Endothelial cell of umbilical vein (primary cell): ENCODE measurements at regions not wholly inside any gene's neighbourhood (a gene's known extent, or its start where the extent isn't known, plus 50 kb on each side); places are given as distances from the start of the nearest gene placed in this dataset.

Experiments
- BruUV-seq: library from RNA; stranded (reverse); fragments of 400-500 nt; replicated peaks from 2 replicates; lab custom pipeline; 2021; lab: Mats Ljungman, UMichigan
- CTCF ChIA-PET: fragments of 300-600, 350-600 bp; sonication (Branson Sonifier 250); formaldehyde crosslinking; loops from one replicate; lab custom pipeline; 2021; ENCODE audit warnings: antibody characterized with exemption, inconsistent platforms; lab: Charles Lee
- POLR2A ChIA-PET: fragments of 300-600, 350-600 bp; sonication (Branson Sonifier 250); formaldehyde crosslinking; loops from one replicate; lab custom pipeline; 2021; ENCODE audit warnings: antibody characterized with exemption, inconsistent platforms; lab: Charles Lee
- DNase-seq: peaks from one replicate; pipeline ENCODE4 v3.0.0-alpha.2; 2011; ENCODE audit warnings: low read depth, low spot score
- FAIRE-seq: peaks from 2 replicates; lab custom pipeline; 2011; peaks lifted over from hg19 to GRCh38; lab: Jason Lieb, UNC
- H2AFZ ChIP-seq: 2 replicates; pipeline ENCODE4 v1.6.0; 2012; ENCODE audit warnings: low read depth, low read length, control low read depth, inconsistent platforms
- H3K27ac ChIP-seq: 2 replicates; pipeline ENCODE4 v1.5.1; 2011; ENCODE audit warnings: low read depth, mild to moderate bottlenecking, control low read depth, low read length, moderate library complexity; ENCODE audit not compliant: insufficient read depth
- H3K27me3 ChIP-seq, 2 experiments: 2 replicates each; pipeline versions ENCODE4 v1.6.0 to v1.6.1; 2011; ENCODE audit warnings: low read length in 2 of 2, mixed read lengths in 1 of 2; ENCODE audit not compliant: control insufficient read depth in 2 of 2, insufficient read depth in 2 of 2
- H3K36me3 ChIP-seq, 2 experiments: 2 replicates in 1 of 2; 3 replicates in 1 of 2; pipeline ENCODE4 v1.5.1; 2011; ENCODE audit warnings: low read length in 2 of 2, mild to moderate bottlenecking in 1 of 2, moderate library complexity in 1 of 2; ENCODE audit not compliant: control insufficient read depth in 2 of 2, insufficient read depth in 2 of 2; ENCODE audit errors: extremely low read depth in 1 of 2
- H3K4me1 ChIP-seq: 3 replicates; pipeline ENCODE4 v1.5.1; 2011; ENCODE audit warnings: mild to moderate bottlenecking, low read length; ENCODE audit not compliant: control insufficient read depth, insufficient read depth; ENCODE audit errors: extremely low read depth
- H3K4me2 ChIP-seq: 2 replicates; pipeline ENCODE4 v1.6.1; 2011; ENCODE audit warnings: low read length, control low read depth, mixed read lengths; ENCODE audit not compliant: insufficient read depth
- H3K4me3 ChIP-seq, 3 experiments: fragments of 200-600 bp in 1 of 3; sonication (generic), shearing (Covaris generic) in 1 of 3; replicated peaks in 1 of 3; 2 replicates each; pipeline ENCODE4 v1.5.1; 2011 to 2016; ENCODE audit warnings: control low read depth in 3 of 3, low read length in 3 of 3, mild to moderate bottlenecking in 2 of 3, inconsistent platforms in 1 of 3, low read depth in 1 of 3, moderate library complexity in 1 of 3; ENCODE audit not compliant: insufficient read depth in 1 of 3
- H3K79me2 ChIP-seq: 2 replicates; pipeline ENCODE4 v1.6.0; 2012; ENCODE audit warnings: low read length, inconsistent platforms; ENCODE audit not compliant: control insufficient read depth, insufficient read depth
- H3K9ac ChIP-seq: replicated peaks from 2 replicates; pipeline ENCODE3; 2011; ENCODE audit warnings: low read length, control low read depth; ENCODE audit not compliant: insufficient read depth; ENCODE audit errors: extremely low read depth
- H3K9me1 ChIP-seq: replicated peaks from 3 replicates; pipeline ENCODE4 v1.6.0; 2011; ENCODE audit warnings: mild to moderate bottlenecking, low read length; ENCODE audit not compliant: control insufficient read depth, insufficient read depth; ENCODE audit errors: extremely low read depth
- H3K9me3 ChIP-seq: replicated peaks from 2 replicates; pipeline ENCODE4 v1.5.1; 2012; ENCODE audit warnings: low read length, inconsistent platforms; ENCODE audit not compliant: control insufficient read depth, insufficient read depth
- H4K20me1 ChIP-seq: replicated peaks from 2 replicates; pipeline ENCODE3; 2011; ENCODE audit warnings: mild to moderate bottlenecking, low read length; ENCODE audit not compliant: control insufficient read depth, insufficient read depth; ENCODE audit errors: extremely low read depth
- EZH2 ChIP-seq: IDR thresholded peaks from 2 replicates; pipeline ENCODE4 v1.6.1; 2012; ENCODE audit warnings: borderline replicate concordance, low read depth, mild to moderate bottlenecking, moderate library complexity, low read length, inconsistent platforms; ENCODE audit not compliant: severe bottlenecking
- GATA2 ChIP-seq: IDR thresholded peaks from 2 replicates; pipeline ENCODE4 v1.7.0; 2011; ENCODE audit warnings: low read depth, mild to moderate bottlenecking, moderate library complexity, mixed read lengths, low read length; ENCODE audit not compliant: insufficient read length, insufficient read depth
- JUN ChIP-seq: IDR thresholded peaks from 2 replicates; pipeline ENCODE4 v1.6.1; 2011; ENCODE audit warnings: borderline replicate concordance, low read depth; ENCODE audit not compliant: insufficient read length, insufficient read depth
- dilution Hi-C: fragments of 300-500 bp; cut with MboI; formaldehyde crosslinking; loops from one replicate; pipeline ENCODE4 v1.15.0; 2019; ENCODE audit warnings: low sequenced_read_pairs; ENCODE audit not compliant: extremely low pct_ligation_motif_present
- intact Hi-C: fragments of 100-400 bp; cut with micrococcal nuclease; formaldehyde crosslinking; loops from one replicate; pipeline ENCODE4 v1.10.0; 2022
- TF ChIP-seq, protein P1 (sequence below): IDR thresholded peaks from 2 replicates; pipeline ENCODE4 v1.6.1; 2011; ENCODE audit not compliant: insufficient read depth, insufficient read length

DNA sequence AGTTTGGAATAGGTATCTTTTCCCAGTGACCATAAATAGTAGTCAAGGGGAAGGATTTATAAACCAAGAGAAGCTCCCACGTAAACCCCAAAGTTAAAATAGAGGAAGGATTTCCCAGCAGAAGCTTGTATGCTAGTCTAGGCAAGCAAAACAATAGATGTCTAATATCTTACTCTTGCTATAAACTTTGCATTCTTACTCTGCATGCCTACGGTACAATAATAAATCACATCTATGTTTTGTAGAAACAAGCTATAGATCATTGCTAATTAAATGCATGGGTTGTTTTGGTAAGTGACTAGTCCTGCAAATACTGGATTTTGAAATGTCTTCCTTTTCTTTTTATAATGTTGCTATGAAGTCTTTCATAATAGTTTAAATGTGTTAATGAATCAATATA is 585.5 kb downstream of the INHBA start:
- no TSS peak for BruUV-seq
- Histone ChIP-seq H3K79me2 (no peaks in the 10 kb centered on the region), H3K4me2 (no peak overlapping the region), H3K9ac (no peak overlapping the region), H3K4me3 (no peak overlapping the region), H3K9me3 (no peaks in the 10 kb centered on the region), H3K9me1 (no peaks in the 10 kb centered on the region), H3K27ac (no peak overlapping the region), H4K20me1 (no peaks in the 10 kb centered on the region), H3K27me3 (no peaks in the 10 kb centered on the region), H3K4me1 (no peaks in the 10 kb centered on the region), H3K36me3 (no peaks in the 10 kb centered on the region), H2AFZ (no peak overlapping the region)
- no peak for FAIRE-seq
- intact Hi-C loops (no loop called here), dilution Hi-C loops (no loop called here)
- no peak for TF ChIP-seq JUN
- TF ChIP-seq, protein P1, sequence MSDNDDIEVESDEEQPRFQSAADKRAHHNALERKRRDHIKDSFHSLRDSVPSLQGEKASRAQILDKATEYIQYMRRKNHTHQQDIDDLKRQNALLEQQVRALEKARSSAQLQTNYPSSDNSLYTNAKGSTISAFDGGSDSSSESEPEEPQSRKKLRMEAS, result no peak
- POLR2A ChIA-PET, result no interaction called here
- CTCF ChIA-PET, result interaction anchor here (1.3 kb wide), 1 partner anchor 114 kb away, joined by 3 read pairs; no protein-coding TSS in a partner anchor
- DNase-seq, result no peak

DNA sequence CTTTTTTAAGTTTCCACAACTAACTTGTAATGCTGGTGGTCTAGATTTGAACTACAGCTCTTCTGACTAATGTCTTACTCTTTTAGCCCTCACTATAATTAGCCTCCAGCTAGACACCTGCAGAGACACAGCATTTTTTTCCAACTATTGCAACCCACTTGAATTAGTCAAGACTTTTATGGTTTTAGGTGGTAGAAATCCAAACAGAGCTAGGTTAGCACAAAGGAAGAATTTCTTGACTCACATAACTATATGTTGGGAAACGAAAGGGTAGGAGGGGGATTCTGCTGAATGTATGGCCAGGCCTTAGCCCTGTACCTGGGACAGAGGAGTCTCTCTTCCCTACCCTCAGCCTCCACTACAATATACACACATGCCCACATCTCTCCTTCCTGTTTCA is 586.1 kb downstream of the INHBA start:
- ChIA-PET CTCF (interaction anchor here (1.3 kb wide), 1 partner anchor 114 kb away, joined by 3 read pairs; no protein-coding TSS in a partner anchor), POLR2A (no interaction called here)
- H3K9ac ChIP-seq, result no peak overlapping the region
- no peak for DNase-seq
- no peak for FAIRE-seq
- H3K27ac ChIP-seq, result no peak overlapping the region
- no peaks in the 10 kb centered on the region for H3K79me2 ChIP-seq
- no peaks in the 10 kb centered on the region for H3K4me1 ChIP-seq
- H4K20me1 ChIP-seq, result no peaks in the 10 kb centered on the region
- H3K4me2 ChIP-seq, result no peak overlapping the region
- no peaks in the 10 kb centered on the region for H3K36me3 ChIP-seq
- H2AFZ ChIP-seq, result no peak overlapping the region
- intact Hi-C loops (no loop called here), dilution Hi-C loops (no loop called here)
- H3K9me1 ChIP-seq, result no peaks in the 10 kb centered on the region
- H3K4me3 ChIP-seq, result no peak overlapping the region
- BruUV-seq, result no TSS peak
- H3K27me3 ChIP-seq, result no peaks in the 10 kb centered on the region
- H3K9me3 ChIP-seq, result no peaks in the 10 kb centered on the region
- TF ChIP-seq EZH2, result no peak
- TF ChIP-seq JUN, result no peak
- no peak for TF ChIP-seq GATA2
